Spleen (tissue), 7 donors: ENCODE measurements at regions not wholly inside any gene's neighbourhood (a gene's known extent, or its start where the extent isn't known, plus 50 kb on each side); places are given as distances from the start of the nearest gene placed in this dataset.

Experiments used
- POLR2A ChIP-seq, 3 donors: fragments of 450-650 bp; IDR thresholded peaks; one replicate each; pipeline ENCODE4 v1.5.1; 2017; ENCODE audit warnings: antibody characterized with exemption in 3 of 3, mild to moderate bottlenecking in 1 of 3
- POLR2AphosphoS5 ChIP-seq, 3 donors: sonication (generic); formaldehyde crosslinking; IDR thresholded peaks; one replicate each; pipeline ENCODE4 v1.5.1; 2017; ENCODE audit warnings: antibody characterized with exemption in 3 of 3
- TF ChIP-seq, protein P1 (sequence below), 11 experiments: fragments of 200-600 bp in 7 of 11; fragments of 450-650 bp in 4 of 11; sonication (generic) in 4 of 11; IDR thresholded peaks in 8 of 11; conservative IDR thresholded peaks in 3 of 11; 1 replicate in 7 of 11; 2 replicates in 4 of 11; pipeline versions ENCODE4 v1.4.0 to v1.8.0; 2016 to 2021; ENCODE audit warnings: antibody characterized with exemption in 11 of 11, inconsistent platforms in 4 of 11, mild to moderate bottlenecking in 1 of 11
- donor health status: DM: no; HTN: no; CAD: no; lungs with moderate emphysema.
- donor health status: DM: no; HTN: no; CAD: no.
- donor health status: DM: no; HTN: no; CAD: no.

DNA sequence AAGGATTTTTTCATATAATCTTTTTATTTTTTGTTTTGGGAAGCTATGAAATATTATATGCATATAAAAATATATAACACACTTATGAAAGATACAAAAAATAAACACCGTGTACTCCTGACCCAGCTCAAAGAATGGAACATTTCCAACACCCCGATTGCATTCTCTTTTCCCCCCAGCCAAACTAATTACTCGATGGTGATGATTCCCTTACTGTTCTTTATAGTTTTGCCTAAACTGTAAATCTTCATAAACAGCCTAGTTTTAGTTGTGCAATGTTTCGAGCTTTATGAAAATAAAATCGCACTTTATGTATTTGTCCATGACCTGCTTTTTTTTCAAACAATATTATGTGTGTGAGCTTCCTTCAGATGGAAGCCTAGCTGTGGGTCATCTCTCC lies 352.0 kb upstream of the KAZN start:
- TF ChIP-seq, protein P1, sequence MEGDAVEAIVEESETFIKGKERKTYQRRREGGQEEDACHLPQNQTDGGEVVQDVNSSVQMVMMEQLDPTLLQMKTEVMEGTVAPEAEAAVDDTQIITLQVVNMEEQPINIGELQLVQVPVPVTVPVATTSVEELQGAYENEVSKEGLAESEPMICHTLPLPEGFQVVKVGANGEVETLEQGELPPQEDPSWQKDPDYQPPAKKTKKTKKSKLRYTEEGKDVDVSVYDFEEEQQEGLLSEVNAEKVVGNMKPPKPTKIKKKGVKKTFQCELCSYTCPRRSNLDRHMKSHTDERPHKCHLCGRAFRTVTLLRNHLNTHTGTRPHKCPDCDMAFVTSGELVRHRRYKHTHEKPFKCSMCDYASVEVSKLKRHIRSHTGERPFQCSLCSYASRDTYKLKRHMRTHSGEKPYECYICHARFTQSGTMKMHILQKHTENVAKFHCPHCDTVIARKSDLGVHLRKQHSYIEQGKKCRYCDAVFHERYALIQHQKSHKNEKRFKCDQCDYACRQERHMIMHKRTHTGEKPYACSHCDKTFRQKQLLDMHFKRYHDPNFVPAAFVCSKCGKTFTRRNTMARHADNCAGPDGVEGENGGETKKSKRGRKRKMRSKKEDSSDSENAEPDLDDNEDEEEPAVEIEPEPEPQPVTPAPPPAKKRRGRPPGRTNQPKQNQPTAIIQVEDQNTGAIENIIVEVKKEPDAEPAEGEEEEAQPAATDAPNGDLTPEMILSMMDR (IDR thresholded peaks at IDR 0.05 in 8 of 11, conservative IDR thresholded peaks at IDR 0.05 in 3 of 11) = no peak
- no peak for TF ChIP-seq POLR2AphosphoS5 (IDR thresholded peaks at IDR 0.05)
- no peak for TF ChIP-seq POLR2A (IDR thresholded peaks at IDR 0.05)
